H9 (cell line): ENCODE measurements at regions not wholly inside any gene's neighbourhood (a gene's known extent, or its start where the extent isn't known, plus 50 kb on each side); places are given as distances from the start of the nearest gene placed in this dataset.

ENCODE experiments used
- DNase-seq: peaks from one replicate; pipeline ENCODE4 v3.0.0-alpha.2; 2017
- H2AFZ ChIP-seq: one replicate; pipeline ENCODE4 v1.6.1; 2013; ENCODE audit warnings: mild to moderate bottlenecking, low read length, control low read depth, moderate library complexity
- H2AK5ac ChIP-seq: 2 replicates; pipeline ENCODE4 v1.6.1; 2013; ENCODE audit warnings: low read length, control low read depth, mixed read lengths; ENCODE audit not compliant: insufficient read length
- H2BK120ac ChIP-seq: one replicate; pipeline ENCODE4 v1.6.1; 2013; ENCODE audit warnings: low read depth, mild to moderate bottlenecking, low read length, control low read depth, inconsistent platforms; ENCODE audit not compliant: poor library complexity, severe bottlenecking
- H2BK12ac ChIP-seq: 2 replicates; pipeline ENCODE4 v1.6.1; 2013; ENCODE audit warnings: low read length, control low read depth, mixed read lengths, low read depth; ENCODE audit not compliant: insufficient read length
- H2BK15ac ChIP-seq: 2 replicates; pipeline ENCODE4 v1.6.1; 2013; ENCODE audit warnings: low read depth, low read length, control low read depth
- H2BK20ac ChIP-seq: one replicate; pipeline ENCODE4 v1.6.1; 2013; ENCODE audit warnings: low read depth, mild to moderate bottlenecking, low read length, control low read depth, inconsistent platforms; ENCODE audit not compliant: poor library complexity, severe bottlenecking
- H2BK5ac ChIP-seq: 2 replicates; pipeline ENCODE4 v1.6.1; 2013; ENCODE audit warnings: low read length, control low read depth, mixed read lengths; ENCODE audit not compliant: insufficient read length
- H3K14ac ChIP-seq: 2 replicates; pipeline ENCODE4 v1.6.1; 2013; ENCODE audit warnings: low read length, control low read depth; ENCODE audit not compliant: insufficient read depth
- H3K18ac ChIP-seq: 2 replicates; pipeline ENCODE4 v1.6.1; 2013; ENCODE audit warnings: low read depth, mild to moderate bottlenecking, mixed read lengths, low read length, control low read depth; ENCODE audit not compliant: insufficient read length
- H3K23ac ChIP-seq: 2 replicates; pipeline ENCODE4 v1.6.1; 2013; ENCODE audit warnings: low read length, control low read depth, mixed read lengths, low read depth; ENCODE audit not compliant: insufficient read length
- H3K23me2 ChIP-seq: 2 replicates; pipeline ENCODE4 v1.6.1; 2013; ENCODE audit warnings: low read depth, mild to moderate bottlenecking, mixed read lengths, low read length, control low read depth; ENCODE audit not compliant: insufficient read length, poor library complexity, severe bottlenecking
- H3K27ac ChIP-seq: 2 replicates; pipeline ENCODE4 v1.5.1; 2013; ENCODE audit warnings: low read length, control low read depth, mixed read lengths, low read depth; ENCODE audit not compliant: insufficient read length
- H3K27me3 ChIP-seq: 2 replicates; pipeline ENCODE4 v1.6.1; 2013; ENCODE audit warnings: low read length, control low read depth, inconsistent platforms; ENCODE audit not compliant: insufficient read depth
- H3K4ac ChIP-seq: 2 replicates; pipeline ENCODE4 v1.6.1; 2013; ENCODE audit warnings: low read depth, mild to moderate bottlenecking, control low read depth, inconsistent platforms, low read length, moderate library complexity
- H3K4me1 ChIP-seq: 2 replicates; pipeline ENCODE4 v1.6.1; 2013; ENCODE audit warnings: low read length, control low read depth, inconsistent platforms; ENCODE audit not compliant: insufficient read depth
- H3K4me2 ChIP-seq: 2 replicates; pipeline ENCODE4 v1.6.1; 2013; ENCODE audit warnings: low read length, control low read depth, mixed read lengths; ENCODE audit not compliant: insufficient read length, insufficient read depth
- H3K56ac ChIP-seq: 2 replicates; pipeline ENCODE4 v1.6.1; 2013; ENCODE audit warnings: low read depth, mild to moderate bottlenecking, mixed read lengths, low read length, control low read depth; ENCODE audit not compliant: insufficient read length
- H3K79me1 ChIP-seq: 2 replicates; pipeline ENCODE4 v1.6.1; 2013; ENCODE audit warnings: low read depth, mild to moderate bottlenecking, moderate library complexity, low read length, control low read depth, inconsistent platforms; ENCODE audit not compliant: insufficient read depth, poor library complexity, severe bottlenecking
- H3K79me2 ChIP-seq: 2 replicates; pipeline ENCODE4 v1.6.1; 2013; ENCODE audit warnings: low read length, control low read depth, inconsistent platforms; ENCODE audit not compliant: insufficient read depth
- H3K9ac ChIP-seq: 2 replicates; pipeline ENCODE4 v1.6.1; 2013; ENCODE audit warnings: low read length, control low read depth, mixed read lengths; ENCODE audit not compliant: insufficient read length; ENCODE audit errors: extremely low read depth
- H3K9me3 ChIP-seq: one replicate; pipeline ENCODE4 v1.6.1; 2013; ENCODE audit warnings: low read depth, low read length, inconsistent platforms; ENCODE audit not compliant: control insufficient read depth
- H3T11ph ChIP-seq: one replicate; pipeline ENCODE4 v1.6.1; 2013; ENCODE audit warnings: mild to moderate bottlenecking, low read length, control low read depth, inconsistent platforms
- H4K20me1 ChIP-seq: one replicate; pipeline ENCODE4 v1.6.1; 2013; ENCODE audit not compliant: control insufficient read depth, insufficient read length, insufficient read depth
- H4K5ac ChIP-seq: 2 replicates; pipeline ENCODE4 v1.6.1; 2013; ENCODE audit warnings: low read depth, mild to moderate bottlenecking, mixed read lengths, low read length, control low read depth; ENCODE audit not compliant: insufficient read length
- H4K8ac ChIP-seq: replicated peaks from 2 replicates; pipeline ENCODE4 v1.6.1; 2013; ENCODE audit warnings: low read length, control low read depth, mixed read lengths, low read depth; ENCODE audit not compliant: insufficient read length
- H4K91ac ChIP-seq: 2 replicates; pipeline ENCODE4 v1.6.1; 2013; ENCODE audit warnings: low read depth, mild to moderate bottlenecking, moderate library complexity, mixed read lengths, low read length, control low read depth; ENCODE audit not compliant: insufficient read length
- H3K27ac Mint-ChIP-seq, 3 experiments: 2 replicates in 2 of 3; 3 replicates in 1 of 3; pipeline ENCODE4 v1.8.0; 2020 to 2021; ENCODE audit warnings: mixed read lengths in 3 of 3, mild to moderate bottlenecking in 1 of 3, moderate library complexity in 1 of 3
- H3K27me3 Mint-ChIP-seq: 2 replicates; pipeline ENCODE4 v1.8.0; 2021; ENCODE audit warnings: low read depth, mild to moderate bottlenecking, moderate library complexity, mixed read lengths
- H3K36me3 Mint-ChIP-seq, 3 experiments: 2 replicates in 2 of 3; 3 replicates in 1 of 3; pipeline ENCODE4 v1.8.0; 2020 to 2021; ENCODE audit warnings: low read depth in 3 of 3, mixed read lengths in 3 of 3; ENCODE audit not compliant: insufficient read depth in 1 of 3
- H3K4me1 Mint-ChIP-seq, 2 experiments: 2 replicates each; pipeline ENCODE4 v1.8.0; 2020; ENCODE audit warnings: mixed read lengths in 2 of 2
- H3K4me3 Mint-ChIP-seq, 2 experiments: 2 replicates in 1 of 2; 3 replicates in 1 of 2; pipeline ENCODE4 v1.8.0; 2020 to 2021; ENCODE audit warnings: mild to moderate bottlenecking in 2 of 2, mixed read lengths in 2 of 2, moderate library complexity in 1 of 2
- H3K9me3 Mint-ChIP-seq, 2 experiments: 2 replicates in 1 of 2; 3 replicates in 1 of 2; pipeline ENCODE4 v1.8.0; 2020; ENCODE audit warnings: mild to moderate bottlenecking in 2 of 2, mixed read lengths in 2 of 2, moderate library complexity in 1 of 2
- CTCF ChIP-seq: fragments of 200-600 bp; sonication (generic); conservative IDR thresholded peaks from 3 replicates; pipeline ENCODE4 v1.8.0; 2021; ENCODE audit warnings: antibody characterized with exemption, mild to moderate bottlenecking

DNA sequence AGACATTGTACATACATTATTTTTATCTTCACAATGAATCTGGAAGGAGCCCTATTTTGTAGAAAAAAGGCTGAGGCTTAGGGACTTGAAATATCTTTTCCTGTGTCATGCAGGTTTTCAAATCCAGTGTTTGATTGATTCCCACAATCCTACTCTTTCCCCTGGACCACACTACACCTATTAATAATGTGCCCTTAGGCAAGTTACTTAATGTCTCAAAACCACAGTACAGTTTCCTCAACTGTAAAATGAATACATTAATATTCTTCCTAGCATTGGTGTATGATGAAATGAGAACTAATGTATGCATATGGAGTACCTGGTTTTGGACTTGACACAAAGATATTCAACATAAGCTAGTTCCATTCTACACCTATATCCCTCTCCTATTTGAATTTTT is 313.3 kb upstream of the SP8 start:
- no peaks in the 10 kb centered on the region for H3K9me3 Mint-ChIP-seq
- H3K18ac ChIP-seq, result no peak overlapping the region
- no peaks in the 10 kb centered on the region for H3K27me3 Mint-ChIP-seq
- no peaks in the 10 kb centered on the region for H3K27me3 ChIP-seq
- H2AFZ ChIP-seq, result no peak overlapping the region
- no peak overlapping the region for H3T11ph ChIP-seq
- no peak overlapping the region for H3K9ac ChIP-seq
- no peak overlapping the region for H3K14ac ChIP-seq
- no peak overlapping the region for H4K8ac ChIP-seq
- no peaks in the 10 kb centered on the region for H3K36me3 Mint-ChIP-seq
- no peak overlapping the region for H4K91ac ChIP-seq
- TF ChIP-seq CTCF, result no peak
- no peak overlapping the region for H2BK120ac ChIP-seq
- no peak overlapping the region for H3K4ac ChIP-seq
- H3K23me2 ChIP-seq, result no peaks in the 10 kb centered on the region
- no peak overlapping the region for H2AK5ac ChIP-seq
- H3K9me3 ChIP-seq, result no peaks in the 10 kb centered on the region
- no peak for DNase-seq
- H2BK20ac ChIP-seq, result no peak overlapping the region
- H3K23ac ChIP-seq, result no peak overlapping the region
- H3K27ac Mint-ChIP-seq, result no peak overlapping the region
- H3K56ac ChIP-seq, result no peak overlapping the region
- no peak overlapping the region for H2BK5ac ChIP-seq
- no peaks in the 10 kb centered on the region for H3K79me1 ChIP-seq
- H3K4me1 Mint-ChIP-seq, result peaks cover under 1% of the 10 kb centered on the region in 2 experiments; a peak in 2 of 4 replicates
- no peak overlapping the region for H3K4me2 ChIP-seq
- no peaks in the 10 kb centered on the region for H3K79me2 ChIP-seq
- no peak overlapping the region for H2BK15ac ChIP-seq
- no peak overlapping the region for H3K4me3 Mint-ChIP-seq
- no peak overlapping the region for H2BK12ac ChIP-seq
- no peaks in the 10 kb centered on the region for H4K20me1 ChIP-seq
- no peaks in the 10 kb centered on the region for H3K4me1 ChIP-seq
- no peak overlapping the region for H3K27ac ChIP-seq
- H4K5ac ChIP-seq, result no peak overlapping the region
